ENCODE measurements at regions not wholly inside any gene's neighbourhood (a gene's known extent, or its start where the extent isn't known, plus 50 kb on each side); places are given as distances from the start of the nearest gene placed in this dataset.

DNA sequence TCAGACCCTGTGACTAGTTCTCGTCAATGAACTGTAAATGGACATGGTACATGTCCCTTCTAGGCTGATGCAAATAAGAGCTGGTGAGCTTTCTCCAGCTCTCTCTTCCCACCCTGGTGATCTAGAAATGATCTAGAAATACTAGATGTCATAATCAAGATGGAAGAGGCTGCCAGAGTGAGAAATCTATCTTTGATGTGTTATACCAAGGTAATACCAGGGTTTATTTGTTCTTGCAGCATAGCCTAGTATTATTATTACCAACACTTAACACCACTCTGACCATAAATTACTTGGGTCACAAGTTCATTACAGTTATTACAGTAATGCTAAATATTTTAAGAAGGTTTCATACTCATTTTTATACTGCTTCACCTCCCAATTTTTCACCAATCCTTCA is 138.4 kb upstream of the LMCD1 start:
- TF ChIP-seq, protein P1, sequence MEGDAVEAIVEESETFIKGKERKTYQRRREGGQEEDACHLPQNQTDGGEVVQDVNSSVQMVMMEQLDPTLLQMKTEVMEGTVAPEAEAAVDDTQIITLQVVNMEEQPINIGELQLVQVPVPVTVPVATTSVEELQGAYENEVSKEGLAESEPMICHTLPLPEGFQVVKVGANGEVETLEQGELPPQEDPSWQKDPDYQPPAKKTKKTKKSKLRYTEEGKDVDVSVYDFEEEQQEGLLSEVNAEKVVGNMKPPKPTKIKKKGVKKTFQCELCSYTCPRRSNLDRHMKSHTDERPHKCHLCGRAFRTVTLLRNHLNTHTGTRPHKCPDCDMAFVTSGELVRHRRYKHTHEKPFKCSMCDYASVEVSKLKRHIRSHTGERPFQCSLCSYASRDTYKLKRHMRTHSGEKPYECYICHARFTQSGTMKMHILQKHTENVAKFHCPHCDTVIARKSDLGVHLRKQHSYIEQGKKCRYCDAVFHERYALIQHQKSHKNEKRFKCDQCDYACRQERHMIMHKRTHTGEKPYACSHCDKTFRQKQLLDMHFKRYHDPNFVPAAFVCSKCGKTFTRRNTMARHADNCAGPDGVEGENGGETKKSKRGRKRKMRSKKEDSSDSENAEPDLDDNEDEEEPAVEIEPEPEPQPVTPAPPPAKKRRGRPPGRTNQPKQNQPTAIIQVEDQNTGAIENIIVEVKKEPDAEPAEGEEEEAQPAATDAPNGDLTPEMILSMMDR (IDR thresholded peaks at IDR 0.05; ENCODE audit: low read length): no peak
- TF ChIP-seq EZH2 (IDR thresholded peaks at IDR 0.05; ENCODE audit: borderline replicate concordance, low read length): no peak

Data from OCI-LY1 (cell line).